Stimulated activated CD4-positive, alpha-beta T cell treated with anti-CD3 and anti-CD28 coated beads, Interleukin-1b, Interleukin-23, amount 100 ng/mL, for 1 hour (primary cell): ENCODE measurements at regions not wholly inside any gene's neighbourhood (a gene's known extent, or its start where the extent isn't known, plus 50 kb on each side); places are given as distances from the start of the nearest gene placed in this dataset.

ENCODE experiments used
- DNase-seq, 2 donors: peaks; one replicate each; pipeline ENCODE4 v3.0.0-alpha.2; 2020; ENCODE audit warnings: low read depth in 2 of 2

DNA sequence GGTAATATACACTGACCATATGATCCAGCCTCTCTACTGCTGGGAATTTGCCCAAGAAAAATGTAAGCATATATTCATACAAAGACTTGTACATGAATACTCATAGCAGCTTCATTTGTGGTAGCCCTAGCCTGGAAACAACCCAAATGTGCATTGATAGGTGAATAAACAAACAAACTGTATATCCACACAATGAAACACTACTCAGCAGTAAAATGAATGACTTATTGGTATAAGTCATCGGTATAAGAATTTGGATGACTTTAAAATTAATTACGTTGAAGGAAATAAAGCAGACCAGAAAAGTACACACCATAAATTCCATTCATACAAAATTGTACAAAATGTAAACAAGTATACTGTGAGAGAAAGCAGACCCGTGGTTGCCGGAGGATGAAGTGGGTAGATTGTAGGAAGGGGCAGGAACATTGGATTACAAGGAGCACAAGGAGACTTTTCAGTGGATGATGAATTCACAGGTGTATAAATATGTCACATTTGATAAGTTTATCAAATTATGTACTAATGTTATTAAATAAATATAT is 376.7 kb downstream of the TDRD15 start:
- no peak for DNase-seq

DNA sequence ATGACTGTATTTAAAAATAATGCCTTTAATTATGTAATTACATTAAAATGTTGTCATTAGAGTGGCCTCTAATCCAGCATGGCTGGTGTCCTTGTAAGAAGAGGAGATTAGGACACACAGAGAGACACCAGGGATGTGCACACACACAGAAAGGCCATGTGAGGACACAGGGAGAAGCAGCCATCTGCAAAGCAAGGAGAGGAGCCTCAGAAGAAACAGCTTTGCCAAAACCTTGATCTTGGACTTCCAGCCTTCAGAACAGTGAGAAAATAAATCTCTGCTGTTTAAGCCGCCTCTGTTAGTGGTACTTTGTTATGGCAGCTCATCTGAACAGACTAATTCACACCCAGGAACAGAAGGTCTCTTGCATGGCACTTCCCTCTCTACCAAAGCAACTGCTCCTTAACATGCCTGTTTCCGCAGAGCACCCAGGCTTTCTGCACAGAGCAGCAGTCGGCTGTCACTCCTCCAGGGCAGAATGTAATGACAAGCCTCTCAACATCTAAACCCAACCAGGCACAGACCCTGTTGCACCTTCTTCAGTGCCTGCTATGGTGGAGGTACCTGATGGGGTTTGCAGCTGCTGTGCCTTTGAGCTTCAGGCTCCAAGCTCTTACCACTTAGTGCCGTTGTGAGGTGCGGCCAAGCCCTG is 377.7 kb downstream of the TDRD15 start:
- DNase-seq = no peak

DNA sequence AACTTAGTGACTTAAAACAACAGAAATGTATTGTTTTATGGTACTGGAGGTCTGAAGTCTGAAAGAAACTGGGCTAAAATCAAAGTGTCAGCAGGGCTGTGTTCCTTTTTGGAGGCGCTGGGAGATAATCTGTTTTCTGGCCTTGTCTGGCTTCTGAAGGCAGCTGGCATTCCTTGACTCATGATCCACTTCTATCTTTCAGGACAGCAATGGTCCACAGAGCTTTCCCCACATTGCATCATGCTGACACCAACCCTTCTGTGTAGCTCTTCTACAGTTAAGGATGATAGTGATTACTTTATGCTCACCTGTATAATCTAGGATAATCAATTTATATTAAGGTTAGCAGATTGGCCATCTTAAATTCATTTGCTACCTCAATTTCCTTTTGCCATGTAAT is 392.1 kb downstream of the TDRD15 start:
- no peak for DNase-seq

DNA sequence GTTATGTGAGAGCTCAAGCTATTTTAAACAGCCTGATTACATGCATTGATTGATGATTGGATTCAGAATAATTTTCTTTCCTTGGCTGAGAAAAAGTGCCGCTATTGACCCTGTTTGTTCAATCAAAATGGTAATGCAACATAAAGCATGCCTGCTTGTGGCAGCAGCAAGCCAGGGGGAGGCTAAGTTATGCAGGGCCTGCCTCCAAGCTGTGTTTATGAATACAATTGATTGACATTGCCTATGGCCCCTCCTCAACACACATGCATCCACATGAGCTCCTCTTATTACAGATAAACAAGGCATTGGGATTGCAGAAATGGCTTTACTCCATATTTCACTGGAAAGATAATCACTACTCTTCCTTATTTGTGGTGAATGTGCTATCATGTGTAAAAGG is 395.6 kb downstream of the TDRD15 start:
- DNase-seq = no peak

DNA sequence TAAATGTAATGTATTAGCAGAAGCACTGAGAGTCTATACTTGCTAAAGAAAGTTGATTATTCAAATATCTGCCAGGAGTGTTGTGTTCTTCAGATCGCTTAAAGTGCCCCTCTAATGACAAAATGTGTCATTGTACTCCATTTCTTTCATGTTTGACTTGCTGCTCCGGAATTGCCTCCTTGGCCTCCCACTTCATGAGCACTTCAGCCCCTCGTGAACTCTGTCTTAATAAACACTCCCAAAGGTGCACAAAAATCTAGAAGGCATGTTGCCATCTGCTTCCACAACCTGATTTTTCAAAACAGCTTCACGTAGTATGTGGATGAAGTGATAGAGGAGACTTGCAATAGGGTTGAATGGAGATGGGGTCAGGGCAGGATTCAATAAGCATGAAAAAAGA is 396.1 kb downstream of the TDRD15 start:
- DNase-seq = no peak

DNA sequence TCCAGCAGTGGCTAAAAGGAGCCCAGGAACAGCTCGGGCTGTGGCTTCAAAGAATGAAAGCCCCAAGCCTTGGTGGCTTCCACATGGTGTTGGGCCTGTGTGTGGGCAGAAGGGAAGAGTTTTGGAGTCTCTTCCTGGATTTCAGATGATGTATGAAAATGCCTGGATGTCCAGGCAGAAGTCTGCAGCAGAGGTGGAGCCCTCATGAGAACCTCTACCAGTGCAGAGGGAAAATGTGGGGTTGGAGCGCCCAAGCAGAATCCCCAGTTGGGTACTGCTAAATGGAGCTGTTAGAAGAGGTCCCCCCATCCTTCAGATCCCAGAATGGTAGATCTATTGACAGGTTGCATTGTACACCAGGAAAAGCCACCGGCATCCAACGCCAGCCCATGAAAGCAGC is 412.1 kb downstream of the TDRD15 start:
- no peak for DNase-seq

DNA sequence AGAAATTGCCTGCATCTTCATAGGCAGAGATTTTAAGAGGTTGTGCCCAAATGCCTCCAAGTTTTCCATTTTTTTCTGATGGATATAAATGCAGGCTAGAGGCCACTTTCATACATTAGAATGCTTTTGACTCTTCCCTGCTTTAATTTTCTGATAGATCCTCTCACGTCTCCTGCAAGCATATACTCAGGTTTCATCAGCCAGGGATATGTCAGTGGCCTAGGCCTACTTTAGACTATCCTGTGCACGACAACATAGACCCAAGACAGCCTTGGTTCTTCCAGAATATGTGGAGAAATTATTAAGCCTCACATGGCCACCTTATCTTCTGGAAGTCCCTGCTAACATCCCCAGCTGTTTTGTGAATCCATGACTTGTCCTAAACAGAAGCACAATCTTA is 415.9 kb downstream of the TDRD15 start:
- DNase-seq = no peak

DNA sequence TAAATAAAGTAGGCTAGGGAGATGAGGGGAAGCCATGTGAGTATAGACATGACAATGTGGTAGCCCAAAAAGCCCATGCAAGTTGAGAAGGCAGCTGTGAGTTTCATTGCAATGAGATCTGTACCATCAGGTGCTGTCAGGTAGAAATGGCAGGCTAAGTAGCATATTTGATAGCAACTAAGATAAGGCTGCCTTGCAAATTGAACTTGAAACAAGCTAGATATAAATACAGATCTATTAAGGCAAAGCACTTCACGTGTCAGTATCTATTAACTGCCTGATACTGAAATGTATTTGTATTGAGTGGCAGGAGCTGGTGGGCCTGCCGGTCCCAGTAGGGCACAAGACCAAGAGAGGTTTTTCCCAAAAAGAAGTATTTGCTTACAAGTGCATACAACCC is 419.9 kb downstream of the TDRD15 start:
- no peak for DNase-seq

DNA sequence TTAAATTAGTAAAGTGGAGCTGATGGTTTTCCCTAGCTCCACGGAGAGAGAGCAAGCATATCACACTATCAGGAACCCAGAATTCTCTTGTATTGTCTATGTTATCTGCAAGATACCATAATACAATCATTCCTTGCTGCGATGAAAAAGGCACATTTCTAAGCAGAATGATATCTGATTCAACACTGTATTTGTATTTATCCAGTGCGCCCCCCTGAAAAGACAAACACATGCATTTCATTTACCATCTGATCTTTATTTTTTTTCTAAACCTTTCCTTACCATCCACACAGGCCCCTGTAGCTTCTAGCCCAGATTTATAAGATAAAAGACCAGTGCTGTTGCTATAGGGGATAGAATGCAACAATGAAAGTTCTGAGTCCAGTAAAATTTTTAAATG is 420.6 kb downstream of the TDRD15 start:
- no peak for DNase-seq

DNA sequence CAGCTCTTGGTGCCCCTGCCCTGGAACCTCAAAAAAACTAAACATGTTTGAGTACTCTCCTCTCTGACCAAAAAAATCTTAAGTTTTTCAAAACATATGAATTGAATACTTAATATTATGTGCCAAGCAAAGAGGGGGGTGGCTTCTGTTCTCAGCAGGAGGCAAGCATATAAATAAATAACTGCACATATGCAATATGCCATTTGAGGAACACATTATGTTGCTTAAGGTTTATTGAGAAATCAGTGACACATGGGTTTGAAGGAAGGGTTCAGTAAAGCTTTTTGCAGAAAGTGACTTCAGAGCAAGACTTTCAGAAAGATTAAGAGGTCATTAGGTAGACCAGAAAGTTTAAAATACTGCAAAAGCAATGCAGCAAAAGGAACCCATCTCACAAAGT is 429.2 kb downstream of the TDRD15 start:
- no peak for DNase-seq

DNA sequence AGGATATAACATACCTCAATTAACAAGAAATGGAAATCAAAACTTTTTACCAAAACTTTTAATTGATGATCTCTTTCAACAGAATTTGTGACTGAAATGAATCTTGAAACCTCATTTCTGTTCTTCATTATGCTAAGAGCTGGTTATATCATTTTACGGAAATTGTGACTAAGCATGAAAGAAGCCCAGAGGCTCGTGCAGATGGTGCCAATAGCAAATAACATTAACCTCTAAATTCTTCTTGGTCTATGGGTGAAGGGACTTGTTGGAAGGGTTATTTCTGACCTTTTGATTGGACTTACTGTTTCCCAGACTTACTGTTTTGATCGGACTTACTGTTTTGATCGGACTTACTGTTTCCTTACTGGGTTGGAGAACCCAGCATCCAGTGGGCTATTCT is 435.6 kb downstream of the TDRD15 start:
- DNase-seq = no peak

DNA sequence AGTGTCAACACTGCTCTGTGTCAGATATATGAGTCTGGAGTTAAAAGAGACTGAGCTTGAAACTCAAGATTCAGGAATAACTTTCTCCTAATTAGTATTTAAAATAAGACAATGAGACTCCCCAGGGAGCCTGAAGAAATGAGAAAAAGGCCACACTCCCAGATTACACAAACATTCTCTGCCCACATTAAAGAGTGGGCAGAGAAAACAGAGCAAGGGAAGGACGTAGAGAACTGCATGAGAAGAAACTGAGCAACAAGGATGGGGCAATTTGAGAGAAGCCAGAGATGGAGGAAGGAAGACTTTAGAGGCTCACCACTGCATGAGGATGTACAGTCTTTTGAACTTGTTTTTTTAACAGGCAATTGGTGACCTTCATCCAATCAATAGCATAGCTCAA is 438.2 kb downstream of the TDRD15 start:
- no peak for DNase-seq

DNA sequence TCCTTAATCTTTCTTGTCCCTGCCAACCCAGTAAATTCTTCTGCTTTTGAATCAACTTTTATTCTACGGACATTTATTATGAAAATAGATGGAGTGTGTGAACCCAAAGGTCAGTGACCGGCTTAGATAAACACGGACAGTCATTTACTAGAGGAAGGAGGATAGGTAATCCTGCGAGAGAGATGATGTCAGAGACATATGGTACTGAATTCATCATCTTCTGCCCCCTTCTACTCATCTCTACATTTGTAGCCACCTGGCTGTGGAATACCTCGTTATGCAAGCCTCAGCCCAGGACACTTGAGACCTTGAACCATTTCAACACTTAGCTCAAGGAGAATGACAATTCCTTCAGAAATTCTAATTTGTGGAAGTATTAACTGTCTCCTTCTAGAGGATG is 443.6 kb downstream of the TDRD15 start:
- no peak for DNase-seq

DNA sequence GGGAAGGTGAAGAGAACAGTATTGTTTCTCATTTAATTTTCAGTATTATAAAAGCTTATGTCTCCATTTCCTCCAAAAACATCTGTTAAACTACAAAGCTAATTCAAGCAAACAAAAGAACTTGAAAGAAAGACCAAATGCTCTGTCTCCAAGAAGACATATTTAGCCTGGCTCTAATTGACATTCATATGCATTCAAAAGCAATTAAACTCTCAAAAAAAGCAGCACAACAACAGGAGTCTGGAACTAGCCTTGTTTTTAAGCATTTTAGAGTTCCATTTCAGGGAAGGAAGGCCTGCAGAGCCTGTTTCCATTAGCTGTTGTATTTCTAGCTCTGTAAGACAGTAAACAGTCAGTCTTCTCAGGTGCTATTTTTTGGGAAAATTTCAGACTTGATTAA is 447.9 kb downstream of the TDRD15 start:
- DNase-seq = no peak

DNA sequence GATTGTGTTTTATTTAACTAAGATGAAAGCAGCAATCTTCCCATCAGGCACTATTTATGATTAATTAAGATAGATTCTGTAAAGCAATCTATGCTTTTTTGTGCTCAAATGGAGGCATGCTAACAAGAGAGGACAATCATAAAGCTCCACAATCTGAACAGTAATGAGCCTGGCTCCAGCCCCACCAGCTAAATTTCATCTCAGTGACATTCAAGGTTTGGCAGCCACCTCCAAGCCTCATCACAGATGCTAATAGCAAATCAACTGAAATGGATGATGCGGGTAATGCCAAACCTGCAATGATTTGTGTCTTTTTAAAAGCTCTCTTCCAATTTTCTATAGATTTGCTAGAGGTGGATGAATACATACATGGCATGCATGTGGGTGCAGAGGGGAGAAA is 456.6 kb downstream of the TDRD15 start:
- no peak for DNase-seq

DNA sequence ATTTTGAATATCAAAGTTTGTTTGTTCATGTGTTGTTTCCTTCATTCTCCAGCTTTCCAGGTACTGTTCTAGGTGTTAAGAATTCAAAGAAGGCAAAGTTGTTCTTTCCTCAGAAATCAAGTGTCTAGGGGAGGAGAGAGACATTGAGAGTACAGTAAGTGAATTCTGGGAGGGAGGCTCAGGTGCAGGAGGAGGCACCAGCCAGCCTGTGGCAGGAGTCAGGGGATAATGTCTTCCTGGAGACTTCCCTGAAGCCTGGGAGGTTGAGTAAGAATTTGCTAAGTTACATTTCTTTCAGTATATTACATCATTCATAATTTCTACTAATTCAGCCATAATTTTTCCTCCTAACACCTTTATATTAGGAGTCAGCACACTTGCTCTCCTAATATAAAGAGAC is 462.1 kb downstream of the TDRD15 start:
- DNase-seq = no peak

DNA sequence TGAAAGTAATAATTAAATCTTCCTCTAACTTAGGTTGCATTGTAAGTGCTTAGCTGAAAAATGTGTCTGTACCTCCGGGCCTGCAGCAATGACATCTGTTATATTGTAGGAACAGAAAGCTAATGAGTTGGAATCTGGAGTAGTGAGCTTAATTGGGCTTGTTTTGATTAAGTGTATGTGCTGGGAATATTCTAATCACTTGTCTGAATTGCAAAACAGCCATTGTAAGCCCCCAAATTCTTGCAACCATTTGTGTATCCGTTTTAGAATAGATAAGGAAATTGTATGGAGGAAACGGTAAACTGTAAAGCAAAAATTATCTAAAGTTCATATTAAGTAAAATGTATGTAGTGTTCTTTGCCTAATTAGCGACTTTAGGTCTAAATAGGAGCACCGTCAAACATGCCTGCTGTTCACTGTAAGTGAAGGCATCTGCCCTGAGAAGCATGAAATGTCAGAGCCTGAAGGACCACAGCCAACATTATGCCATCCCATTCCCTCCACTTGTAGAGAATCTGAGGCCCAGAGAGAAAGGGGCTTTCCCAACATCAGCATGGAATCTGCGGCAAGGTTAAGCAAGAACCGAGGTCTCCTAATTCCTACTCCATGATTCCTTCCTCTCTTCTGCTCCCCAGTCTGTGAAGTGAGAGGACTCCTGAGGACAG is 466.4 kb downstream of the TDRD15 start:
- DNase-seq = no peak

DNA sequence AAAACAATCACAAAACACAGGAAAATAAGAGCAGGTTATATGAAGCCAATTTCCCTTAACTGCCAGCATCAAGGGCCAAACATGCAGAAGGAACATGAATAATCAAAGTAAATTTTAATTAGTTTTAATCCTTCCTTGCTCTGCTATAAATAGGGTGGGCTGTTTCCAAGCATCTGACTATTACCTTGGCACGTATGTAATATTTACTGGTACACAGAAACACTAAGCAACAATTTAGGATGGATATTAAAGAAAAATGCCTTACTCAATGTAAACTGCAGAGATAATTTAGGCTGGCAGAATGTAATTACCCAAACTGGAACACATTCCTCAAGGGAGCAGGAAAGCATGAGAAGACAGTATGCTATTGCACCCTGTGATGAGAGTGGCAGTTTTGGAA is 468.2 kb downstream of the TDRD15 start:
- DNase-seq = no peak

DNA sequence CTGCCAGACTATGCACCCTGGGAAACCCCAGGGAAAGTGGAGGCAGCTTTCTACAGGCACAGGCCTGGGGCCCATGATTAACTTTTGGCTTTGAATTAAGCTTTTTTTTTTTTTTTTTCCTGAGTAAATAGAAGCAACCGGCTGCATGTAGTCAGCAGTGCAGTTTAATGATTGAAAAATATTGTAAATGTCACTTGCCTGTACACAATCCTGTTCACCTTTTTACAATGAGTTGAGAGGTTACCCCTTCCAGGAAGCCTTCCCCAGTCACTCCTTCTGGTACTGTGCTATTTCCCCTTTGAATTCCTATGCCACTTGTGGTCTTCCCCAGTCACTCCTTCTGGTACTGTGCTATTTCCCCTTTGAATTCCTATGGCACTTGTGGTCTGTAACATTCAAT is 475.6 kb downstream of the TDRD15 start:
- no peak for DNase-seq

DNA sequence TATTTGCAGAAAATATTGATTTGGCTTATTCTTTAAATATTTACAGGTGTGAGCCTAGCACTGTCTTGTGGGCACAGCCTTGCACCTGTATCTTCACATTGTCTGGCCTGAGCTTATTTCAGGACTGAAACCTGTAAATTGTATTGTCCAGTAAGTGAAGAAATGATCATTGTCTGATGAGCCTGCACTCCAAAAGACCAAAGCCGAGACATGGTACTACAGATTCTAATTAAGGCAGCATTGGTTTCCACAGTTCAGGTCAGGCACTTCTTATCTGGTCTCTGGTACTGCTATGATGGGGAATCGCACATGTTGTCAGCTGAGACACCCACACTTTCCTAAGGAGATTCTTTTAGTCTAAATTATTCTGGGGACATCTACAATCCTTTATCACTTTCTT is 479.0 kb downstream of the TDRD15 start:
- no peak for DNase-seq

DNA sequence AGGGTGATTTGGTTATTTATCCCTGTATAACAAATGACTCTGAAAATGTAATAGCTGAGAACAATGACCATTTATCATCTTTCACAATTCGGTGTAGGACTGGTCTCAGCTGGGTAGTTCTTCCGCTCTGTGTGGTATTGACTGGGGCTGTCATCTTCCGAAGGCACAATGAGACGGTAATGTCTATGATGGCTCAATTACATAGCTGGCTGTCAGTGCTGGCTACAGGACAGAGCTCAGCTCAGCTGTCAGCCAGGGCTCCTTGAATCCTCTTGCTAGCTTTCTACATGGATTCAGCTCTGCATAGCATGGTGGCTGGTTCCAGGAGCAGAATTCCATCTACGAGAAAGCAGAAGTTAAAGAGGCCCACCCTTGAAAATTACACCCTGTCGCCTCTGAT is 483.8 kb downstream of the TDRD15 start:
- DNase-seq = no peak

DNA sequence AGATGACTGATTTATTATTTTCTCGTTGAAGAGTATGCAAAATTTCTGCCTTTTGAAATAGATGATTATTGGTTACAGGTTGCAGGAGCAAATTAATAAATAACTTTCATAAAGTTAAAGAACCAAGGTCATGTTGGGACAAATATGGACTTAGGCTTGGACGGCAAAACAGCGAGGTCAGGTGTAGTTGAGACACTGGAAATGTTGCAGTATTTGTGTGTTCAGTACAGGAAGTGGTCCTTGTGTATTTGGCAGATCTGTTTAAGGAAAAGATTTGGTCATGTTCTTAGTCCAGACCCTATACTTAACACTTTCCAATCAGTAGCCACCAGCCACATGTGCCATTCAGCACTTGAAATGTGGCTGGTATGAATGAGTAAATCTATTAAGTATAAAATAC is 486.5 kb downstream of the TDRD15 start:
- no peak for DNase-seq

DNA sequence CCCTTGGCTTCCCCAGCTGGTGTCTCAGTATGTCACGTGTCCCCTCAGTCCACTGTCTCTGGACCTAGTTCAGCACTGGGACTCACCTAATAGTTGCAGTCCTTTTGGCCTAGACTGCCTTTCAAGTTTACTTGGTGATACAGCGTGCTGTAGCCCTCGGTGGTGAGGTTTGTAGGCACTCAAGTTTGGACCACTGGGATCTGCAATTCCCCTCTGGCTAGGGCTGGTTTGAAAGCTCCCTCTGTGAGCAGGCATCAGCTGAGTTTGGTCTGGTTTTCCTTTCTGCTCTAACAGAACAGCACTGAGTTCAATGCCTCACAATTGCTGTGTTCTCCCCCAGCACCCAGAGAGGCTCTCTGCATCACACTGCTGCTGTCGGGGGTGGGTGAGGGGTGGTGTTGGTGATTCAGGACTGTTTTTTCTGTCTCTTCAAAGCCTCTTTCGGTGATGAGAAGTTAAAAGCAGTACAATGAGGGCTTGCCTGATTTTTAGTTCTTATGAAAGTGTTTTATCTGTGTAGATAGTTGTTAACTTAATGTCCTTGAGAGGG is 494.2 kb downstream of the TDRD15 start:
- no peak for DNase-seq
